Pulmonary artery endothelial cell (primary cell): ENCODE measurements at regions not wholly inside any gene's neighbourhood (a gene's known extent, or its start where the extent isn't known, plus 50 kb on each side); places are given as distances from the start of the nearest gene placed in this dataset.

Source experiments
- DNase-seq: peaks from one replicate; pipeline ENCODE4 v3.0.0-alpha.2; 2011; ENCODE audit warnings: low read depth, low spot score

DNA sequence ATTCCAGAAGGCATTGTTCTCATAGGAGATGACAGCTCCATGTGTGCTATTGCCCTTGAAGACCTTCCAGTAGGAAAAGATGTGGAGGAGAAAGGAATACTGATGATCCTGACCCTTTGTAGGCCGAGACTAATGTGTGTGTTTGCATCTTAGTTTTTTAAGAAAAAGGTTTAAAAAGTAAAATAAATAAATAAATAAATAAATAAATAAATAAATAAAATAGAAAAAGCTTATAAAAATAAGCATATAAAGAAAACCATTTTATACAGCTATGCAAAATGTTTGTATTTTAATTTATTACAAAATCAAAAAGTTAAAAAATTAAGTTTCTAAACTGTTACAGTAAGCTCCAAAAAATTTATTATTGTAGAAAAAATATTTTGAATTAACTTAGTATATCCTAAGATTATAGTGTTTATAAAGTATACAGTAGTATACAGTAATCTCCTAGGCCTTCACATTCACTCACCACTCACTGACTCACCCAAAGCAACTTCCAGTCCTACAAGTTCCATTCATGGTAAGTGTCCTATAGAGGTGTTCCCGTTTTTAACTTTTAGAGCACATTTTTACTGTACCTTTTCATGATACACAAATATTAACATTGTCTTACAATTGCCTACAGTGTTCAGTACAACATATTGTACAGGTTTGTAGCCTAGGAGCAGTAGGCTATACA is 435.2 kb upstream of the SEMA3A start:
- no peak for DNase-seq

DNA sequence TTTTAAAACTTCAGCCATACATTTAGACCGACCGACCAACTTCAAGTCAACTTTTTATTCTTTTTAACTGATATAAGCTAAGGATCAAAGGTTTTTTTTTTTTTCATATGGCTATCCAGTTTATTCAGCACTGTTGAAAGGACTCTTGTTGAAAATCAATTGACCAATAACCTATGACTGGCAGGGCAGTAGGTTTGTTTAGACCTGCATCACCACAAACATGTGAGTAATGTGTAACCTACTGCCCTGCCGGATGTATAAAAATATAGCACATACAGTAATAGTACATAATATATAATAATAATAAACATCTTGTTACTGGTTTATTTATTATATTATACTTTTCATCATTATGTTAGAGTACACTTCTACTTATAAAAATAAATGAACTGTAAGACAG is 434.6 kb upstream of the SEMA3A start:
- no peak for DNase-seq

DNA sequence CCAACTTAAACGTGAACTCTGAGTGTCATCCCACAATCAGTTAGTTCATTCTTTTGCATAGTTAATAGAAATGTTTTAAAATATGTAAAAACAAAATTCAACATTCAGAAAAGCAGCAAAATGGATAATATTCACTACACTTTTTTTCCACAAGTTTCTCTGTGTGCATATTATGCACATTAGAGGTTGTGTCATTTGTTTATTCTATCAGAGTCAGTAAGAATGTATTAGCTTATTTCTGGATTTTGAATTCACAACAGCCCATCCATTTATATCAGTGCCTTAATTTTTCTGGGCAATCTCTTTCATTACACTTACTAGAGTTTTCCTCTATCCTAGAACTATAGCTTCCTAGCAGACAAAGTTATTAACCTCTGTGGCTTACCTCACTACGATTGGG is 432.7 kb upstream of the SEMA3A start:
- DNase-seq, result no peak

DNA sequence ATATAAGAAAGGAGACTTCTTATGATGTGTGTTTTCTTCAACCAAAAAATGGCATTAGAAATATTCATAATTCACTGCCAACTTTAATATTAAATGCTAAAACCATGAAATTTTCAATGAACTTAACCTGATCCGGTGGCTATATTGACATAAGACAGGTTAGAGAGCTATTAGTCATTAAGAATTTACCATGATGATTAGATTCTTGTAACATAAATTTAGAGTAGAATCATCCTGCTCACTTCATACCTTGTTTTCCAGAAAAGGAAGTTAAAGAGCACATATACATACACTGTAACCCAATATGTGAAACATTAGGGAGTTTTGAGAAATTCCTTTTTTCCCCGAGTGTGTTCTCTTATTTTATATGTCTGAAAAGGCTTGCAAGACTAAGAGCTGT is 430.3 kb upstream of the SEMA3A start:
- DNase-seq, result no peak

DNA sequence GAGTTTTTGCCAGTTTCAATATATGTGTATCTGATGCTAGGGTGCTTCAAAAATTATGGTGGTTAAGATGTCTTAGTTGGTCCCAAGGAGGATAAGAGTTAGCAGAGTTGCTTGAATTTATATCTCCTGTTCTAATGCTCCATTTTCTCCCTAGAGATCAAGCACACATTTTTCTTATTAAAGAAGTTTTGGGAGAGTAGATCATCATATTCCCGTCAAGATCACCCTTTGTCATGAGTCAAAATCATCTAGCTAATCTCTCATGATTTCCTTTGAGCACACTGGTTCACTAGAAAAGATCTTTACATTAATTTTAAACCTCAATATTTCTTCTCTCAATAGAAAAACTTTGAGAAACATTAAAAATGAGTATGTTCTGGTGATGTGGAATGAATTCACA is 429.9 kb upstream of the SEMA3A start:
- DNase-seq, result no peak

DNA sequence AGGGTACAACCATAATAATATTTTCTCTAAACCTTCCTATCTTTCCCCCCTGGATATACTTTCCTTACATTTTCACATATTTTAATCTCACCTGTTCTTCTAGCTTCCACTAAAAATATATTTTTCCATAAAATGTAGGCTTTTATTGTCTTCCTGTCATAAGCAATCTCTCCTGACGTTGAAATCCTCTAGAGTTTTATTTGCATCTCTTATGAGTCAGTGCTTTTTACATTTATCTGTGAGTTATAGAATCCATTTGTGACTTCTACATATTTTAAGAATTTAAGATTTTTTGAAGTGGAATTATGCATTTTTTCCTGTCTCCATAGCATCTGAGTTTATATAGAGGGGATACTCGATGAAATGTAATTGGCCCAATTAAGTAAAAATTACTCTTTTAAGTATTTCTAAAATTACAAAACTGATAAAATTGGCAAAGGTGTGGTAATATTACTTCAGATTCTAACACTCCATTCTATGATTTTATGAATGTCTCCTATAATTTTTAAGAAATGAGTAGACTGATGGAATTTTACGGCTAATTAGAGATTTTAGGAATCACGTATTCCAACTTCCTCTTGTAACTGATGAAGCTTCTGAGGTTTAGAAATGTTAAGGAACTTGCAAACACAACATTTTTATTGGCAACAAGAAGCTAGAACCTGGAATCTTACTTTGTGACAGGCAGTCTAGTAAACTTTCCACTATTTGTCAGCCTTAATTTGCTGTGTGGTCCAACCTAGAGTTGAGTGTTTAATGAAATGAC is 422.9 kb upstream of the SEMA3A start:
- no peak for DNase-seq

DNA sequence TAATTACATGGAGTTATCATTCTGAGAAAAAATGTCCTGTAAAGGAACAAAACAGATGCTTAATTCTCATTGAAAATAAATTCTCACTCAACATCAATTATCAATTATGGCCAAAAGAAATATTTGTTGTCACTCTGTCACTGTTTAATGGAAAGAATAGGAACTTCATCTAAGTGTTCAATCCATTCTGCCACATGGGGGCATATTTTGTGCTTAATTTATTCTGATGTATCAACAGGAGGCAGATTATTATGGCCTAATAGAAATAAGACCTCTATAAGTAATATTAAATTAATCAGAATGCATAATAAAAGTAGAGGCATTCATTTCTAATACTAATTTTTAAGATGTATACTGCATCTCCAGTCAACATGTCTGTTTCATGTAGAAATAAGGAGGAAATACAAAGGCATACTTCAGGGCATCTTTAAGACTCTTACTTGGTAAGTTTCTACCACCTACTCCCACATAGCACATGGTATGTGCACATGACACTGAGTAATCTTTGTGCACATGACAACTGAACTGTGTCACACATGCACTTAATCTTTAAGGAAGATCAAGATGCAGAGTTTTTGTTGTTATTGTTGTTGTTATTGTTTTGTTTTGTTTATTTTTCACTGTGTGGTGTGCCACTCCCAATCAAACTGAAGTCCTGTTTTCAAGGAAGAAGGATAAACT is 420.4 kb upstream of the SEMA3A start:
- no peak for DNase-seq

DNA sequence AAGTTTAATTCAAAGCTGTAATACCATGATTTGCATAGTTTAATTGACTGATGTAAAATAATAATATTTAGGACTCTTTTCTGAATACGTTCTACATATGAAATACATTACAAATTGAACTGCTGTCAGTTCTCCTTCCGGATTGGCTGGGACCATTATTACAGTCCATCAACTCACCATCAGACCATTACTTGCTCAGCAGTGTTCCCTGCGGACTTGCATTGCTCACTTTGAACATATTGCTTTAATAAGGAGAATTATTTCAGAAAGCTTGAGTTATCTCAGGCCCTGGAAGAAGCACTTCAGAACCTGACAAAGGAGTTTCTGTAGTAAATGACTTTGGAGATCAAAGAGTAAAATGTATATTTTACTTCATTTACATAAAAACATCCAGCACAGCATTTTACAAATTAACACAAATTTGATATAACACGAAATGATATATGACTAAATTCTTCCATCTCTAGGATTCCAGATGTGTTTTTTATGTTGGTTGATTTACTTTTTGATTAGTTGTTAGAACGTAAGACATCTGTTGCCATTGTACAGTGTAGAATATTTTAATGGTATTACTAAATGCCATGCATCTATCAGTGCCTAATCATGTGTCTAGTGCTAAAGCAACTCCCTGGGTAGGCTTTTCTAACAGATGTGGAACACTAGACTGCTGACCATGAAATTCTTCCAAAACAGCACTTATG is 418.5 kb upstream of the SEMA3A start:
- no peak for DNase-seq

DNA sequence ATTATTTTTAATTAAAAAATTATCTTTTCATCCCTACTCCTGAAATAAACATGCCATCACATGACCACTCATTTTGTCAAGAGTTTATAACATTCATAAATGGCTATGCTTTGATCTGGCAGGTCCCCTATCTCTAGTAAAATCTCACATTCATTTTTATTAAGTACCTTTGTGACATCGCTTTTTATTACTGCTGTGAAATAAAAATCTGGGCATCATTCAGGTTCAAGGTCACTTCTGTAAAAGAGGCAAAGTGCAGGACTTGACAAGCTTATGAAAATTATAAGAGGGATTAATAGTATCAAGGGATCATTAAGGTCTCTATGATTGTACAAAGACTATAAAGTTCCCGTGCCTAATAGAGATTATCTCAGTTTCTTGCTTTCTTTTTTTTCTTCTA is 416.8 kb upstream of the SEMA3A start:
- DNase-seq, result no peak

DNA sequence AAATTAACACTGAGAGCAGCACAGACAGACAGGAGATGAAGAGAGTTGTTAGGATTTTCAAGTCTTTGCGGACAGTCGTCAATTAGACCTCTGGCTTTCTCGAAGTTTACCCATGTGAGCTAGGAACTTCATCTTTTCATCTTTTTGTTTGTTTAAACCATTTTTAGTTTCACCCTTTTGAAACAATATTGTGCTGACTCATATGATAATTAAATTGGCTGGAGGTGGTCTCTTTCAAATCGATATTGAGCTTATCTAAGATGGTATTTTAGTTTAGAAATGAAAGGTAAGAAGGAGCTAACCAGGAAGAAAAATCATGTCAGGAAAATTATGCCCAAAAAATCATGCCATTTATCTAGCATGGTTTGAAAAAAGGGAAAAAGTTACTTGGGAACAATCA is 415.8 kb upstream of the SEMA3A start:
- DNase-seq, result no peak

DNA sequence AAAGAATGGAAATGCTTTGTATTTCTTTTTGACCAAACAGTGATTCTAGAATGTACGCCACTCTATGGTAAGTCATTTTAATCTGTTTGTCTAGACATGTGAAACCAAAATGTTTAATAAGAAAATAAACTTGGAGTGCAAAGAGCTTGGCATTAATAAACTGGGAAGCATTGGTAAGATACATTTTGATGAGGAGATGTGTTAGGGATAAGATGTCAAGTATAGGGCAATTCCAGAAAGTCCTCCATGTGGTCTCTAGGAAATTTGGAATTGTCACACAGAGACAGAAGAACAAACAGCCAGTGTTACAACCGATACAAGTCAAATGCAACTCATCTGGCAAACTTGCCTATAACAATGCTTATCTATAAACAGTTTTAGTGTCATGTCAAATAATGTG is 410.7 kb upstream of the SEMA3A start:
- DNase-seq, result no peak

DNA sequence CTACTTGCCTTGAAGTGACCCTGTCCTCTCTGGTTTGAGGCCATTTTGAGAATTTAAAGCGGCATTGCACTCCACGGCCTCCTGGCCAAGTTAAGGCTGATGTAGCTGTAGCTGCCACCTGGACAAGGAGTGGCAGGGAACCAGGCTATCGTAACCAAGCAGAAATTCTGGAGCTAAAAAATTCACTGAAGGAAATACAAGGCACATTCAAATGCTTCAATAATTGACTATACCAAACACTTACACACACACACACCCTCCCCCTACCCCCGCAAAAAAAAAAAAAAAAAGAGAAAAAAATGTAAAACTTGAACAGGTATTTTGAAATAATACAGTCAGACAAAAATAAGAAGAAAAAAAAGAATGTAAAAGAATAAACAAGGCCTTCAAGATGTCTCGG is 409.0 kb upstream of the SEMA3A start:
- DNase-seq, result no peak

DNA sequence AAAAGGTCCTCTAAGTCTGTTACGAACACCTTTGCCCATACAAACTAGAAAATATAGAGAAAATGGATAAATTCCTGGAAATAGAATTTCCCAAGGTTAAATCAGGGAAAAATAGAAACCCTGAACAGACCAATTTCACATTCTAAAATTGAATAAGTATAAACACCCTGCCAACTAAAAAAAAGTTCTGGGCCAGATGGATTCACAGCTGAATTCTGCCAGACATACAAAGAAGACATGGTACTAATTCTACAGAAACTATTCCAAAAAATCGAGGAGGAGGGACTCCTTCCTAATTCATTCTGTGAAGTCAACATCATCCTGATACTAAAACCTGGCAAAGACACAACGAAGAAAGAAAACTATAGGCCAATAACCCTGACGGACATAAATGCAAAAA is 400.4 kb upstream of the SEMA3A start:
- no peak for DNase-seq

DNA sequence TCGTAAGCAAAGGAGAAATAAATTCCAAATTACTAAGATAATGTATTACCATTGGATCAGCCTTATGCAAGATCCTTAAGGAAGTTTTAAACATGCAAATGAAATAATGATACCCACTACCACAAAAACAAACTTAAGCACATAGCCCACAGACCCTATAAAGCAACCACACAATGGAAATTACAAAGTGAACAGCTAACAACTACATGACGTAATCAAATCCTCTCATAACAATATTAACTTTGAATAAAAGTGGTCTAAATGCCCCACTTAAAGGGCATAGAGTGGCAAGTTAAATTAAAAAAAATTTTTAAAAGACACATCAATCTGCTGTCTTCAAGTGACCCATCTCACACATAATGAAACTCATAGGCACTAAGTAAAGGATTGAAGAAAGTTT is 397.3 kb upstream of the SEMA3A start:
- no peak for DNase-seq

DNA sequence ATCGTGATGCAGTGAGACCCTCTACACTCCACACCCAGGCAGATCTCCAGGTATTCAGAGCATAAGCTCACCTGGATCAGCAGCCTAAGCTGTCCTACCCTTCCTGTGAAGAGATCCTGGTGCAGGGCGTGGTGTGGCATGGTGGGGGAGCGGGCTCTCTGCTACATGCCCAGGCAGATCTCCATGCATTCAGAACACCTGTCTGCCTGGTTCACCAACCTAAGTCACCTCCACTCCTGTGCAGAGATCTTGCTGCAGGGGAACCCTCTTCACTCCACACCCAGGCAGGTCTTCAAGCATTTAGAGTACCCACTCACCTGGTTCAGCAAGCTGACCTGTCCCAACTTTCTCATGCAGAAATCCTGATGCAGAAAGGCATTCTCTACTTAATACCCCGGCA is 394.4 kb upstream of the SEMA3A start:
- no peak for DNase-seq

DNA sequence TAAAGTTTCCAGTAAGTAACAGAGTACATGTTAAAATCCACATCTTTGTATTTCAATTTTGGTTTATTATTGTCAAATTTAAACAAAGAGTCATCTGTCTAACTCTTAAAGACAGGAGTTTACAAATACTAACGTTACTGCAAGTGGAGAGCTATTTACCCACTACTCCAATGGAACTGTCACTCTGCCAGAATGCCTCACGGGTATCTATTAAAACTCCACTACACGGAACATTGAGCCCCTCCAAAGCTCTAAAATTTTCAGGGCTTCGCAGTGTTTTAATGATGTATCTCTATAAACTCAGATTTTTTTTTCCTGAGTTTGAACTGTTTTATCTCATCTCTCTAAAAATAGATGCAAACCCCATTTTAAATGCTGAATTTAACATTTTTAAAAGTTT is 388.7 kb upstream of the SEMA3A start:
- no peak for DNase-seq

DNA sequence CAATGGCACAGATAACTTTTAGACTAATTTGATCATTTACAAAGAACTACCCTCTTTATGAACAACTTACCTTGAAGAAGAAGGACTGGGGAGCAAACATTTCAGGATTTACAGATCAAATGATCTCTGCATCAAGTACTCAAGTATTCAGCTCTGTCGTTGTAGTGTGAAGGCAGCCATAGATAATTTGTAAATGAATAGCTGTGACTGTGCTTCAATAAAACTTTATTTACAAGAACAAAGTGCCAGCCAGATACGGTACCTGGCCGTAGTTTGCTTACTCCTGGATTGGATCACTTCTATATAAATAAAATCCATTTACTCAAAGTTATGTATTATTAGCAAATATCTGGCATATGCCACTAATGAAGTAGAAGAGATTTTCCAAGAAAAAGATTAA is 388.2 kb upstream of the SEMA3A start:
- no peak for DNase-seq

DNA sequence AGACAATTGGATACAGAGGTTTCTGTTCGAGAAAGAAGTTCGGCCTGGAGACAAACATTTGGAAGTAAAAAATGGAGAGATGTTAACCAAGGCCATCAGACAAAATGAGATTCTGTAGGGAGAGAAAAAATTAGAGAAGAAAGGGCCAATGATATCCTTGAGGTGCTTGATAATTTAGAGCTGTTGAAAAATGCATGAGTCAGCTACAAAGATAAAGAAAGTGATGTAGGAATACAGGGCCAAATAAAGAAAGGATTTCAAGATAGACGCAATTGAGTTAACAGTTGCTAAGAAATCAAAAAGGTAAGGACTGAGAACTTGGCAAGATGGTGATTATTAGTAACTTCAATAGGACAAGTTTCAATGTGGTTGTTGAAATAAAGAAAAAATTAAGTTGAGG is 384.2 kb upstream of the SEMA3A start:
- DNase-seq, result no peak

DNA sequence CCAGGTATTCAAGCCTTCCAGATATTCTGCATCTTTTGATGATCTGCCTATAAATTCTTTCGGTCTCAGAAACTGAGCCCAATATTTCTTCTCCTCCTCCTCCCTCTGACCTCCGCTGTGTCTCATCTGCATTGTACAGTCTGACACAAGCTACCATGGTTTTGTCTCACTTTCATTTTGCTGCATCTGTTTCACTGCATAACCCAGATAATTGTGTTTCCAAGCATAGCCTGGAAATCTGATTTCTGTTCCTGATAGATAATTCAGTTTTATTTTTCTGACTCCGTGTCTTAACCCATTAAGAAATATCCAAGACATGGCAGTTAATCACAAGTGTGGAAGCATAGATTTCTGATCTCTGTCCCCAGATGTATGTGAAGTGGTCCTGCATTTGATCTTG is 374.2 kb upstream of the SEMA3A start:
- DNase-seq, result no peak

DNA sequence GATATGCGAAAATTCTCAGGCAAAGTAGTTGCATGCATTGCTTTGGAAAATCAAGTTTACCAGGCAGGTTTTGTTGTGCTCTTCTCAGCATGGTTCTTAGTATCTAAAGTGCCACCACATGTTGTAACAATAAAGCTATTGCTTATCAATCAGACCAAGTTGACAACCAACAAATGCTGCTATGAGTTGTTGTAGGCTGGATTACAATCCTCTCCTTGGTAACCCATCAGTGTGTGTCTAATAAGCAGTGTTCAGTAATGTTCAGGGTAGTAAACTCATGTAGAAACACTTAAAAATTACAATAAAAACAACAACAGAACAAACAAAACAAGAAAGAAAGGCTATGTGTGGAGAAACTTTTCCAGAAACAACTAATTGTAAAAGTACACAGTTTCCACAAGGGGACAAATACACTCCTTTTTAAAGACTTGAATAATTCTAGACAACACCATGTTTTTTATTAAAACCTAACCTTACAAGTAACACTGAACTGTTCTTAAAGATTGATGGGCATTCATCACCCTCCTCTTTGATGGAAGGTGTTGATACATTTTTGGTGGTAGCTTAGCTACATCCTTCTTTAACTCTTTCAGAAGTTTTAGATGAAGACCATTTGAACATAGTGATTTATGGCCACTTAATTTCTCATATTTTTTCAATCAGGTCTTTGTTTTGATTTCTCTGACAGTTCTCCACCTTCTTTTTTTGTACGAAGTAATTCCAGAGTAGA is 370.9 kb upstream of the SEMA3A start:
- no peak for DNase-seq

DNA sequence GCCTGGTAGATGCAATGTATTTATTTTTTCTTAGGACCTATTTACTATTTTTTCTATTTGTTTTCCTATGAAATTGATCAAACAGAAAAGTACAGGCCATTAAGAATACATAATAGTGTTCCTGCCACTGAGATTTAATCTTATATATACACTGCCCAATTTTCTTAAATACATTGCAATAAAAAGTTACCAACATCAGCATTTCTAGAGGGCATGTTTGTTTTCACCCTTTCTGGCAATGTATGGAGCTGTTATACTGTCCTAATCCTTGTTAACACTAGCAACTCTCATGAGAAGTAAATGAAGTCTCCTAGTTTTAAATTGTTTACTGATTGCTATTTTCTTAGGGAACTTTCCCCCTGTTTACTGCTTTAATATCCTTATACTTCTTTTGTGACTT is 359.1 kb upstream of the SEMA3A start:
- DNase-seq, result no peak

DNA sequence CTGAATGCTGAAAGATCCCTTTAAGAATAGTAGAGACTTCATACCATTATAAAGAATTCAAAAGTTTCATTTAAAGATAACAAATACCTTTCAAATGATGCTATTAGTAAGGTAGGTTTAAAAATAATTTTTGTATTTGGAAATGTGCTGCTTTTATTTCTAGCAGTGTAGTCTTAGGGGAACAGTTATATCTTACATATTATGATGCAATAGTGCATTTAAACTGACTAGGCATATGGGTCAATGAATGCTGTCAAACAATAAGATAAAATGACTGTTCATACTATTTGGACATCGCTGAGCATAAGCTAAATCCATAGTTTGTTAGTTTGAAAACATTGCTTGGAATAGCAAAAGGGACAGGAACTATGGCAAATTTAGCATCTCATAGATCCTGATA is 354.8 kb upstream of the SEMA3A start:
- no peak for DNase-seq
